NB4 (cell line): ENCODE measurements at regions not wholly inside any gene's neighbourhood (a gene's known extent, or its start where the extent isn't known, plus 50 kb on each side); places are given as distances from the start of the nearest gene placed in this dataset.

ENCODE experiments used
- MYC ChIP-seq: IDR thresholded peaks from 2 replicates; pipeline ENCODE4 v1.6.1; 2011; ENCODE audit warnings: low read depth, low read length
- POLR2A ChIP-seq: IDR thresholded peaks from 2 replicates; pipeline ENCODE4 v1.6.1; 2011; ENCODE audit warnings: mild to moderate bottlenecking; ENCODE audit not compliant: insufficient read length; ENCODE audit errors: extremely low read depth
- TF ChIP-seq, protein P1 (sequence below): IDR thresholded peaks from one replicate; pipeline ENCODE4 v1.5.1; 2012; ENCODE audit warnings: low read depth, low read length
- TF ChIP-seq, protein P2 (sequence below): IDR thresholded peaks from 2 replicates; pipeline ENCODE4 v1.6.1; 2011; ENCODE audit warnings: low read depth, low read length

DNA sequence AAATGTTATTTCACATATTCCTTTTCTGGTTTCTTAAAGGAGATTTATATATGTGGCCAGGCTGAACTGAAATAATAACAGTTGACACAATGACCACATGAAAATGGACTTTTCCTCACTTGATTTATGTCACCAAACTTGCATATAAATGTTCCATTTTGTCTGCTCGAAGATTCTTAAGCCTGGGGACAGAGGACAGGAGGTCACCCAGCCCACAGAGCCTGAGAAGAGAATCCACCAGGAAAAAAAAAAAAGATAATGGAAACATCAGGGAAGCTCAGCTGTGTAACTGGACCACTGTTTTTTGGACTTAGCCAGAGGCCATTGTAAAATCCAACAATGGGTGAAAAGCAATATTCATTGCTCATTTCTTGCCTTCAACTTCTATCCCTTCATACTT lies 359.0 kb upstream of the FGF16 start:
- TF ChIP-seq, protein P1, sequence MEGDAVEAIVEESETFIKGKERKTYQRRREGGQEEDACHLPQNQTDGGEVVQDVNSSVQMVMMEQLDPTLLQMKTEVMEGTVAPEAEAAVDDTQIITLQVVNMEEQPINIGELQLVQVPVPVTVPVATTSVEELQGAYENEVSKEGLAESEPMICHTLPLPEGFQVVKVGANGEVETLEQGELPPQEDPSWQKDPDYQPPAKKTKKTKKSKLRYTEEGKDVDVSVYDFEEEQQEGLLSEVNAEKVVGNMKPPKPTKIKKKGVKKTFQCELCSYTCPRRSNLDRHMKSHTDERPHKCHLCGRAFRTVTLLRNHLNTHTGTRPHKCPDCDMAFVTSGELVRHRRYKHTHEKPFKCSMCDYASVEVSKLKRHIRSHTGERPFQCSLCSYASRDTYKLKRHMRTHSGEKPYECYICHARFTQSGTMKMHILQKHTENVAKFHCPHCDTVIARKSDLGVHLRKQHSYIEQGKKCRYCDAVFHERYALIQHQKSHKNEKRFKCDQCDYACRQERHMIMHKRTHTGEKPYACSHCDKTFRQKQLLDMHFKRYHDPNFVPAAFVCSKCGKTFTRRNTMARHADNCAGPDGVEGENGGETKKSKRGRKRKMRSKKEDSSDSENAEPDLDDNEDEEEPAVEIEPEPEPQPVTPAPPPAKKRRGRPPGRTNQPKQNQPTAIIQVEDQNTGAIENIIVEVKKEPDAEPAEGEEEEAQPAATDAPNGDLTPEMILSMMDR, result no peak
- TF ChIP-seq MYC (no peak), POLR2A (no peak)
- TF ChIP-seq, protein P2, sequence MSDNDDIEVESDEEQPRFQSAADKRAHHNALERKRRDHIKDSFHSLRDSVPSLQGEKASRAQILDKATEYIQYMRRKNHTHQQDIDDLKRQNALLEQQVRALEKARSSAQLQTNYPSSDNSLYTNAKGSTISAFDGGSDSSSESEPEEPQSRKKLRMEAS, result no peak
